ENCODE measurements at regions not wholly inside any gene's neighbourhood (a gene's known extent, or its start where the extent isn't known, plus 50 kb on each side); places are given as distances from the start of the nearest gene placed in this dataset.

- TF ChIP-seq CTCF (IDR thresholded peaks at IDR 0.05), result no peak
- intact Hi-C loops (cut with DNase I), result no loop called here
- DNase-seq, result no peak
- Histone ChIP-seq H3K27me3 (ENCODE audit: low read depth) (no peaks in the 10 kb centered on the region), H3K27ac (no peak overlapping the region), H3K9me3 (no peaks in the 10 kb centered on the region), H3K36me3 (no peaks in the 10 kb centered on the region), H3K4me1 (no peaks in the 10 kb centered on the region), H3K4me3 (no peak overlapping the region)
- ATAC-seq, result no peak
Observed at GRCh38 chr2:226488034-226488433, 311.6 kb downstream of the IRS1 start.

GRCh38 chr2:226487573-226487972 is 312.0 kb downstream of the IRS1 start:
- TF ChIP-seq CTCF (IDR thresholded peaks at IDR 0.05), result no peak
- intact Hi-C loops (cut with DNase I), result no loop called here
- ATAC-seq, result no peak

GRCh38 chr2:226483745-226484619 is 315.6 kb downstream of the IRS1 start:
- no peak for DNase-seq
- Histone ChIP-seq H3K27me3 (ENCODE audit: low read depth) (no peaks in the 10 kb centered on the region), H3K27ac (no peak overlapping the region), H3K36me3 (no peaks in the 10 kb centered on the region), H3K4me3 (no peak overlapping the region), H3K9me3 (no peaks in the 10 kb centered on the region), H3K4me1 (no peaks in the 10 kb centered on the region)
- TF ChIP-seq CTCF (IDR thresholded peaks at IDR 0.05), result no peak
- intact Hi-C loops (cut with DNase I), result no loop called here
- no peak for ATAC-seq

More at GRCh38 chr2:226487573-226487972, 312.0 kb downstream of the IRS1 start:
- H3K9me3 ChIP-seq, result no peaks in the 10 kb centered on the region
- no peaks in the 10 kb centered on the region for H3K36me3 ChIP-seq
- no peaks in the 10 kb centered on the region for H3K4me1 ChIP-seq
- H3K27me3 ChIP-seq (ENCODE audit: low read depth), result no peaks in the 10 kb centered on the region
- no peak for DNase-seq
- no peak overlapping the region for H3K27ac ChIP-seq
- H3K4me3 ChIP-seq, result no peak overlapping the region

- ATAC-seq (no peak), DNase-seq (no peak)
- Histone ChIP-seq H3K27me3 (ENCODE audit: low read depth) (no peaks in the 10 kb centered on the region), H3K36me3 (no peaks in the 10 kb centered on the region), H3K27ac (no peak overlapping the region), H3K4me3 (no peak overlapping the region), H3K9me3 (no peaks in the 10 kb centered on the region), H3K4me1 (no peaks in the 10 kb centered on the region)
- no peak for TF ChIP-seq CTCF (IDR thresholded peaks at IDR 0.05)
- intact Hi-C loops (cut with DNase I), result no loop called here
Observed at GRCh38 chr2:226483143-226483542, 316.5 kb downstream of the IRS1 start.

- H3K36me3 ChIP-seq, result no peaks in the 10 kb centered on the region
- H3K4me1 ChIP-seq, result no peaks in the 10 kb centered on the region
- H3K27me3 ChIP-seq (ENCODE audit: low read depth), result no peaks in the 10 kb centered on the region
- peak overlapping the region; percentile 53 for H3K27ac ChIP-seq
- intact Hi-C loops (cut with DNase I), result no loop called here
- no peaks in the 10 kb centered on the region for H3K9me3 ChIP-seq
- ATAC-seq (peak; percentile 74 to 80), DNase-seq (no peak)
- no peak for TF ChIP-seq CTCF (IDR thresholded peaks at IDR 0.05)
- no peak overlapping the region for H3K4me3 ChIP-seq
Observed at GRCh38 chr2:226478109-226478809, 321.4 kb downstream of the IRS1 start.
